Upper lobe of left lung (tissue), 4 donors: ENCODE measurements at regions not wholly inside any gene's neighbourhood (a gene's known extent, or its start where the extent isn't known, plus 50 kb on each side); places are given as distances from the start of the nearest gene placed in this dataset.

Source experiments
- CTCF ChIP-seq, 6 experiments: fragments of 450-650 bp in 4 of 6; fragments of 200-600 bp in 2 of 6; sonication (generic) in 2 of 6; IDR thresholded peaks; one replicate each; pipeline ENCODE4 v1.5.1; 2016 to 2019; ENCODE audit warnings: antibody characterized with exemption in 6 of 6
- EP300 ChIP-seq, 4 donors: sonication (generic); formaldehyde crosslinking; IDR thresholded peaks; one replicate each; pipeline ENCODE4 v1.5.1; 2017; ENCODE audit warnings: antibody characterized with exemption in 4 of 4, control low read depth in 2 of 4
- POLR2A ChIP-seq, 4 donors: fragments of 450-650 bp; IDR thresholded peaks; one replicate each; pipeline ENCODE4 v1.5.1; 2016 to 2017; ENCODE audit warnings: antibody characterized with exemption in 4 of 4, mild to moderate bottlenecking in 2 of 4
- POLR2AphosphoS5 ChIP-seq, 2 donors: sonication (generic); formaldehyde crosslinking; IDR thresholded peaks; one replicate each; pipeline ENCODE4 v1.5.1; 2017; ENCODE audit warnings: antibody characterized with exemption in 2 of 2

- TF ChIP-seq CTCF (IDR thresholded peaks at IDR 0.05) (no peak), POLR2A (IDR thresholded peaks at IDR 0.05) (no peak), POLR2AphosphoS5 (IDR thresholded peaks at IDR 0.05) (no peak), EP300 (IDR thresholded peaks at IDR 0.05) (no peak)
Measured at GRCh38 chr9:84463272-84463671, 122.7 kb upstream of the SLC28A3 start.
